ENCODE measurements at regions not wholly inside any gene's neighbourhood (a gene's known extent, or its start where the extent isn't known, plus 50 kb on each side); places are given as distances from the start of the nearest gene placed in this dataset.

DNA sequence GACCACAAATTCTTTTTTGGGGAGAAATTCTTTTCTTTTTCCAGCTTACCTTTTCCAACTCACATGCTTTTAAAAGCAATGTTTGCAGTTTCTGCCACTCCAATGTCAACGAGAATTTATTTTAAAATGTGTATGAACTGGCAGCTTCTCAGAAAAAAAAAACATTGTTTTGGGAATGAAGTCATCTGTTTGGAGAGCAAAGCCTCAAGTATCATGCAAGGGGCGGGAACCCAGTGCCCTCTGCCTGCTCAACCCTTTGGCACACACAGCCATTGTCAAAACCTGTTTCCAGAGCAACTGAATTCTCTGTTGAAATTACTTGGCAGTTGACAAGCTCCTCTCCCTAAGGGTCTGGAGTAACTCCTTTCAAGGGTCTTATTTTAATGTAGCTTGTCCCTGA, 128.5 kb downstream of the QPCT start:
- DNase-seq = no peak

DNA sequence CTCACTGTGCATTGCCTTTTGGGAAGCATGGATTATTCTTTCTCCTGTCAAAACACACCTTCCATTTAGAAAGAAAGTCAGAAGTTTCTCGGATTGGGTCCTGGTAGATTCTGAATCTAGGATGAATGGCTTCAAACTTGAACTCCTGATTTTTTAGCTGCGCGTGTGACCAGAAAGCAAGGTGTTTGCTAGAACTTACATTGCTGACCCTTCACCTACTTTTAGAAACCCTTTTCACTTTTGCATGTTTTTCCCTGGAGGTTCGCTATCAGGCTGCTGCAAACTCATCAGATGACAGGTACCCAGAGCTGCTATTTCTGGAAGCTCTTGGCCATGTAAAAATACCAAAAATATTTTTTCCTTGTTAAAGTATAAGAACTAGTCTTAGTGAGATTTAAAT, 132.0 kb downstream of the QPCT start:
- no peak for DNase-seq

- DNase-seq = no peak
Measured at GRCh38 chr2:37477921-37478320, 133.5 kb downstream of the QPCT start.

DNA sequence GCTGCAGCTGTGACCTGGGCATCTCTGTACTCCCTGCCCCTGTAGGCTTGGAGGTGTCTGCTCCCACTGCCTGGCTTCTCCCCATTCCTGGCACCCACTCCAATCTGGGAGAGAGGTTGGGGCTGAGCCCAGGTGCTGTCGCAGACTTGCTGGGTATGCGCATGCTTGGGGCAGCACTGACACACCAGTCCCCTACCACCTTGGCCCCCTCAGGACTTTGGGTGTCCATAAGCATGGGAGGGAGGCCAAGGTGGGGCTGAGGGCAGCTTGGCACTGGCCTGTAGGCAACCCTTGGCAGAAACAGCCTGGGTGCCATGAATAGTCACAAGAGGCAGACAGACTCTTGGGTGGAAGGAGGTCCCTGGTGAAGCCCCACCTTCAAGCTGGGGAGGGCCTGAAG, 136.8 kb downstream of the QPCT start:
- no peak for DNase-seq

DNA sequence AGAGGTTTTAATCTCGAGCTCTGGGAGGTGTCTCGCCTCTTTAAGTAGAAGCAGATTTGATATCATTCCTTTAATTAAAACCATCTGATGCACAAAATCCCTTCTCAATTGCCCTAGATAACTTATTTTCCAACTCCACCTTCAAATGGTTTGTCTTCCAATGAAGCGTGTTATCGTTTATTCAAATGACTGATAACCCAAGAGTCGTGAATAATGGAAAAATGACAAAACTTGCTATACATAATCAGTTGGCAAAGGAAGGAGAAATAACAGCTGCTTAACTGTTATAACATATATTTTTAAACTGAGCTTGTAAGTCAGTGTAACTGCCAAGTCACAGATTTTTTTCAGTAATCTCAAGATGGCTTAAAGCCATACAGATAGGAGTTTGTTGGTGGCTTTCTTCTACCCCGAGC, 144.6 kb downstream of the QPCT start:
- DNase-seq = no peak

GRCh38 chr2:37489536-37489935, 145.1 kb downstream of the QPCT start:
- no peak for DNase-seq

DNA sequence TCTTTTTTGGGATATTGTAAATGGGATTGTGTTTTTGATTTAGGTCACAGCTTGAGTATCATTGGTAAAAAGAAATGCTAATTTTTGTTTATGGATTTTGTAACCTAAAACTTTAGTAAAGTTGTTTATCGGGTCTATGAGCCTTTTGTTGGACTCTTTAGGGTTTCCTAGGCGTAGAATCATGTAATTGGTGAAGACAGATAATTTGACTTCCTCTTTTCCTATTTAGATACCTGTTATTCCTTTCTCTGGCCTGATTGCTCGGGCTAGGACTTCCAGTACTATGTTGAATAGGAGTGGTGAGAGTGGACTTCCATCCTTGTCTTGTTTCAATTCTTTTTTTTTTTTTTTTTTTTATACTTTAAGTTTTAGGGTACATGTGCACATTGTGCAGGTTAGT, 149.0 kb downstream of the QPCT start:
- DNase-seq = no peak

DNA sequence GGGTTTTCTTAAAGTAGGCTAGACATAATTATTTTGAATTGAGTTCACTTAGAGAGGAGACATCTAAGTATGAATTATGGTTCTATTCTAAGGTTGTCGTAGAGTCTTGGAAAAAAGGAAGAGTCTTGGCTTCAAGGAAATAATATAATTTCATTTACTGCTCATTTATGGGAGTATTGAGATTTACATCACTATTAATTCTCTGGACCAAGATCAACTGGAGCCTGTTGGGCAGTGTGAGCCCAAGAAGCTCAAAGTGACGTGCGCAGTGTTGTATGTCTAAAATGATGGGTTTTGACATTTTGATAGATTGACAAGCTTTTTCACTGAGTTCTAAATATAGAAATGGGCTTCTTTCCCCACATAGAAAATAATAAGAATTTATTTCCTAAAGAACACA, 154.7 kb downstream of the QPCT start:
- no peak for DNase-seq

GRCh38 chr2:37500031-37500430, 155.6 kb downstream of the QPCT start:
- no peak for DNase-seq

DNA sequence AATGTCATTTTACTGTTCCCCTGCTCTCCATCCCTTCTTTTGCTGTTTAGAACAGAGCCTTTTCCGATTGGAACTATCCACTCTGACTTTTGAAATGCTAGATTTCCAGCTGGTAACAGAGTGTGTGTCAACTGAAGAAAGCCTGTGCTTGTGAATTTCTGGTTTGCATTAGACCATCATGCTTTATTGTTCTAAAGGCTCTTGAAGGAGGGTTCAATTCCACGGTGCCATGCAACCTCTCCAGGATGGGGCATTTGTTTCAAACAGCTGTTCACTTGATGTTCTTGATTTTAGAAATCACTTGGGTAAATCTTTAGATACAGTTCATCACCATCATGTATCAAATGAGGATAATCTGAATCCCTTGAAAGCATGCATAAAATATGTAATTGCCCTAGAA, 156.7 kb downstream of the QPCT start:
- no peak for DNase-seq

GRCh38 chr2:37506407-37507050, 162.1 kb downstream of the QPCT start:
- no peak for DNase-seq

DNA sequence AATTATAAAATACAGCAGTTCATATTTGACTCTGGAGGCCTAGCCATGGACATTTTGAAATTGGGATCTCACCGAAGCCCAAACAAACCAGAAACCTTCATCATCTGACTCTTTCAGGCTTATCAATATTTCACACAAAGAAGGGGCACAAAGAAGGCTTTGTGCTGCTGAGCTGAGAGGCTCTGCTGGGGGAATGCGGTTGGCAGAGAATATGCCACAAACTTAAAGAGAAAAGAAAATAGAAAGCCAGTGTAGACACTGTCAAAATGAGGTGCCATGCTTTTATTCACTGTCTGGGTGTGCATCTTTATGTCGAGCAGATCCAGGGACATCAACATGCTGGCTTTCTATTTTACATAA, 162.6 kb downstream of the QPCT start:
- DNase-seq = no peak

GRCh38 chr2:37507703-37508102, 163.3 kb downstream of the QPCT start:
- DNase-seq = no peak

GRCh38 chr2:37512971-37513370, 158.5 kb downstream of the CDC42EP3 start:
- DNase-seq = no peak

- peak; percentile 81 for DNase-seq
Measured at GRCh38 chr2:37523814-37524362, 147.6 kb downstream of the CDC42EP3 start.

- no peak for DNase-seq
Measured at GRCh38 chr2:37526323-37526722, 145.1 kb downstream of the CDC42EP3 start.

- DNase-seq = no peak
Measured at GRCh38 chr2:37526856-37527255, 144.6 kb downstream of the CDC42EP3 start.

GRCh38 chr2:37527361-37527760, 144.1 kb downstream of the CDC42EP3 start:
- no peak for DNase-seq

DNA sequence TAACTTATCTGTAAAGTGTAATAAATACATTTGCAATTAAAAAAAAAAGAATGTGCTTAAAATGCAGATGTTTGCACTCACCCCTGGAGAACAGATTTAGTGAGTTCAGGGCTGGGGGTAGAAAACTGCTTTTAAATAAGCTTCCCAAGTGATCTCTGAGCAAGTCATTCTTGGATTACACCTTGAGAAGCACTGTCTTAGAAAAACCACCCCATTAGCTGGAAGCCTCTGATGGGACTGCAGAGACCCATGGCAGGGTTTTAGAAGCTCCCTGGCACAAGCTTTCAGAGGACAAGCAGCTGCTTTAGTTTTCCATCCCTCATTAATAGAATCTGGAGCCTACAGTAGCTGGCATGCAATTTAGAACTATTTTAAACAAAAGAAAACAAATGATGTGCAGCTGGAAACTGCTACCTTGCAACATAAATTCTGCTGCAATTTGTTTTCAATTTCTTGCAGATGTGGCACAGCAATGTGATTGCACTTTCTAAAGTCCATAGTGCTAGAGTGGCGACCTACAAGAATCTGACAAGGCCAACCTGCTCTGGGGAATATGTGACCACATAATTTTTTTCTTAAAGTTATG, 141.5 kb downstream of the CDC42EP3 start:
- peak; percentile 36 for DNase-seq

DNA sequence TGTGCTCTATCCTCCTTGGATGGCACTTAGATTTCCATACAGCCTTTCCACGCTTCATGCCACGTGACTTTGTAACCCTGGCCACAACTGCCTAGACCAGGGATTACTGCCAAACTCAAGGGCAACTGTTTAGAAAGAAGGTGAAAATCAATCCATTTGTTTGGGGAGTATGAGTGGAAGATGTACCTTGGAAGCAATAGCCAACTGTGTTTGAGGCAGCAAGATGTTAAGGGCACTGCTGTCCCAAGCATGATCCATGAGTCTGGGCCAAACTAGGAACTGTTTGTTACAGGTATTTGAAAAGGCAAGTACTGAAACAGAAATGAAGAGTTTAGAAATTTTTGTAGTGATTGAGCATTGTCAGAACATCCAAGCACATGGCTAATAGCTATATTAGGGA, 138.9 kb downstream of the CDC42EP3 start:
- no peak for DNase-seq

- DNase-seq = no peak
Measured at GRCh38 chr2:37537316-37537715, 134.1 kb downstream of the CDC42EP3 start.

- DNase-seq = no peak
Measured at GRCh38 chr2:37541516-37541915, 129.9 kb downstream of the CDC42EP3 start.

DNA sequence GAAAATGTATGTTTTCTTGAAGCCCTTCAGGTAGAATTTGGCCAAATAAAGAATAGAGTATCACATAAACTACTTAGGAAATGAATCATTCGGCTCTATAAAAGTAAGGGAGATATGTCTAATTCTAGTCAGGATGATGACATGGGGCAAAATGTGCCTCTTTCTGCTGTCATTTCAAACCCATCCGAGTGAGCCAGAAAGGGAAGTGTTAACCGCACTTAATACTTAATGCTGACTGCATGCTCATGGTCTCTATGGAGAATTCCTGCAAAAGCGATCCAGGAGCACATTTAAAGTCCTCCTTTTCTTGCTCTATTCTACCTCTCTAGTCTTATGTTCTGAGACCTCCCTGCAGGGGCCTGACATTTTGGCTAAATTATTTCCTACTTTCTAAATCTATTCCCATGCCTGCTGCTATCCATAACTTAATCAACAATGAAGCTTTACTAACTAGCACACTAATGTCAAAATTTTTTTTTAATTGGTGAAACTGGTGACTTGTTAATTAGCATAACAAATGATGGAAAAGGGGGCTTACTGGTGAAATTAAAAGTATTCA, 127.4 kb downstream of the CDC42EP3 start:
- no peak for DNase-seq

- DNase-seq = no peak
Measured at GRCh38 chr2:37544591-37545031, 126.8 kb downstream of the CDC42EP3 start.

Data from hindlimb muscle (tissue), 1 donor.